PC-3 (cell line): ENCODE measurements at regions not wholly inside any gene's neighbourhood (a gene's known extent, or its start where the extent isn't known, plus 50 kb on each side); places are given as distances from the start of the nearest gene placed in this dataset.

Experiments used
- EZH2 ChIP-seq: fragments of 300-600 bp; sonication (generic); IDR thresholded peaks from one replicate; pipeline ENCODE4 v1.6.1; 2017; ENCODE audit warnings: antibody characterized with exemption, mild to moderate bottlenecking, low read length; ENCODE audit not compliant: unreplicated experiment
- EZH2phosphoT487 ChIP-seq: fragments of 300-600 bp; sonication (generic); IDR thresholded peaks from 2 replicates; pipeline ENCODE4 v1.6.1; 2018; ENCODE audit warnings: mild to moderate bottlenecking, antibody characterized with exemption, low read length, borderline replicate concordance
- TF ChIP-seq, protein P1 (sequence below): fragments of 300-600 bp; sonication (generic); conservative IDR thresholded peaks from 2 replicates; pipeline ENCODE4 v1.5.1; 2017; ENCODE audit warnings: antibody characterized with exemption, low read depth, mild to moderate bottlenecking, low read length

DNA sequence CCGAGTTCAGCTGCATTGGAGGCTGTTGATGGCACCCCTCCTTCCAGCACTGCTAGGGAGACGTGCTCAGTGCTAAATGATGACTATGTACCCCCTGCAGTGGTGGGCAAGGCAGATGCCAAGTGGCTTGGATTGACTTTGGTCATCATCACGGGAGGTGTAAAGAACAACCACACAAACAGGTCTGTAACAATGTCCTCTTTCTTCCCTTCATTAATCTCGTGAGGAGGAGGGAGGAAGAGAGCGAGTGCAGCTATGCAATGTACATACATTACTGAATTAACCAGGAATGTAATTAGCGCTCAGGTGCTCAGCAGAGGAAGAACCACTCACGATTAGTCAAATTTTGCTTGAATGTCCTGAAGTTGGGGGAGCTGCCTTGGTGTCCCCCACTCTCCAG is 173.9 kb upstream of the SKOR2 start:
- TF ChIP-seq, protein P1, sequence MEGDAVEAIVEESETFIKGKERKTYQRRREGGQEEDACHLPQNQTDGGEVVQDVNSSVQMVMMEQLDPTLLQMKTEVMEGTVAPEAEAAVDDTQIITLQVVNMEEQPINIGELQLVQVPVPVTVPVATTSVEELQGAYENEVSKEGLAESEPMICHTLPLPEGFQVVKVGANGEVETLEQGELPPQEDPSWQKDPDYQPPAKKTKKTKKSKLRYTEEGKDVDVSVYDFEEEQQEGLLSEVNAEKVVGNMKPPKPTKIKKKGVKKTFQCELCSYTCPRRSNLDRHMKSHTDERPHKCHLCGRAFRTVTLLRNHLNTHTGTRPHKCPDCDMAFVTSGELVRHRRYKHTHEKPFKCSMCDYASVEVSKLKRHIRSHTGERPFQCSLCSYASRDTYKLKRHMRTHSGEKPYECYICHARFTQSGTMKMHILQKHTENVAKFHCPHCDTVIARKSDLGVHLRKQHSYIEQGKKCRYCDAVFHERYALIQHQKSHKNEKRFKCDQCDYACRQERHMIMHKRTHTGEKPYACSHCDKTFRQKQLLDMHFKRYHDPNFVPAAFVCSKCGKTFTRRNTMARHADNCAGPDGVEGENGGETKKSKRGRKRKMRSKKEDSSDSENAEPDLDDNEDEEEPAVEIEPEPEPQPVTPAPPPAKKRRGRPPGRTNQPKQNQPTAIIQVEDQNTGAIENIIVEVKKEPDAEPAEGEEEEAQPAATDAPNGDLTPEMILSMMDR: no peak
- TF ChIP-seq EZH2phosphoT487 (no peak), EZH2 (no peak)
